DMS114 treated with DMSO at 0.1 percent for 48 hours (cell line): ENCODE measurements at regions not wholly inside any gene's neighbourhood (a gene's known extent, or its start where the extent isn't known, plus 50 kb on each side); places are given as distances from the start of the nearest gene placed in this dataset.

ENCODE experiments used
- DNase-seq: peaks from one replicate; lab custom pipeline; 2025; ENCODE audit not compliant: unreplicated experiment; lab: John Stamatoyannopoulos, UW

- DNase-seq, result no peak
These were observed 88.7 kb upstream of the PLXNC1 start for GRCh38 chr12:94059394-94060368.

DNA sequence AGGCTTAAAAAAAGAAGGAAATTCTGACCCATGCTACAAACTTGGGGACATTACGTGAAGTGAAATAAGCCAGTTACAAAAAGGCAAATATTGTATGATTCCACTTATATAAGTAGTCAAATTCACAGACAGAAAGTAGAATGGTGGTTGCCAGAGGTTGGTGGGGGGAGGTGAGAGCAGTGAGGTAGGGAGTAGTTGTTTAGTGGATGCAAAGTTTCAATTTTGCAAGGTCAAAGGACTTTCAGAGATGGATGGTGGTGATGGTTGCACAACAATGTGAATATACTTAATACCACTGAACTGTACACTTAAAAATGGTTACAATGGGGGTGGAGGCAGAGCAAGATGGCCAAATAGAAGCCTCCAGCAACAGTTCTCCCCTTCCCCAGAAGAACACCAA, 86.2 kb upstream of the PLXNC1 start:
- no peak for DNase-seq

DNA sequence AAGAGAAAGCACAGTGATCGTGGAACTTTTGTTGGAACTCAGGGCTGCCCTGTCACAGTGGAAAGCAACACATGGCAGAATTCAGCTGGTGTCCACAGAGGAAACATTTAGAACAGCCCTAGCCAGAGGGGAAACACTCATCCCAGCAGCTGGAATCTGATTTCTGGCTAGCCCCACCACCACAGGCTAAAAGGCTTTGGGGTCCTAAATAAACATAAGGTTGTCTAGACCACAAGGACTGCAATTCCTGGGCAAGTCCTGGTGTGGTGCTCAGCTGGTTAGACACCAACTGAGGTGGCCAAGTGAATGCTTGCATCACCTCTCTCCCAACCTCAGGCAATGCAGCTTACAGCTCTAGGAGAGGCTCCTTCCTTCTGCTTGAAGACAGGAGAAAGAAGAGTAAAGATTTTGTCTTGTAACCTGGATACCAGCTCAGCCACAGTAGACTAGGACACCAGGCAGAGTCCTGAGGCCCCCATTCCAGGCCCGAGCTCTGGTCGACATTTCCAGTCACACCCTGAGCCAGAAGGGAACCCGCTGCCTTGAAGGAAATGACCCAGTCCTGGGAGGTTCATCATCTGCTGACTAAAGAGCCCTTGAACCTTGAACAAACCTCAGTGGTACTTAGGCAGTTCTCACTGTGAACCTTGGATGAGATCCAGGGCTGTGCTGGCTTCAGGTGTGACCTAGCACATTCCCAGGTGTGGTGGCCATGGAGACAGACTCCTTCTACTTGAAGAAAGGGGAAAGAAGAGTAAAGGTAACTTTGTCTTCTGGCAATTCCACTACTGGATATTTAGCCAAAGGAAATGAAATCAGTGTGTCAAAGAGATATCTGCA, 85.4 kb upstream of the PLXNC1 start:
- no peak for DNase-seq

GRCh38 chr12:94070520-94070919, 77.9 kb upstream of the PLXNC1 start:
- DNase-seq, result no peak

- DNase-seq, result no peak
These were observed 77.1 kb upstream of the PLXNC1 start for GRCh38 chr12:94071258-94071657.

- DNase-seq, result no peak
These were observed 74.8 kb upstream of the PLXNC1 start for GRCh38 chr12:94073441-94074051.

DNA sequence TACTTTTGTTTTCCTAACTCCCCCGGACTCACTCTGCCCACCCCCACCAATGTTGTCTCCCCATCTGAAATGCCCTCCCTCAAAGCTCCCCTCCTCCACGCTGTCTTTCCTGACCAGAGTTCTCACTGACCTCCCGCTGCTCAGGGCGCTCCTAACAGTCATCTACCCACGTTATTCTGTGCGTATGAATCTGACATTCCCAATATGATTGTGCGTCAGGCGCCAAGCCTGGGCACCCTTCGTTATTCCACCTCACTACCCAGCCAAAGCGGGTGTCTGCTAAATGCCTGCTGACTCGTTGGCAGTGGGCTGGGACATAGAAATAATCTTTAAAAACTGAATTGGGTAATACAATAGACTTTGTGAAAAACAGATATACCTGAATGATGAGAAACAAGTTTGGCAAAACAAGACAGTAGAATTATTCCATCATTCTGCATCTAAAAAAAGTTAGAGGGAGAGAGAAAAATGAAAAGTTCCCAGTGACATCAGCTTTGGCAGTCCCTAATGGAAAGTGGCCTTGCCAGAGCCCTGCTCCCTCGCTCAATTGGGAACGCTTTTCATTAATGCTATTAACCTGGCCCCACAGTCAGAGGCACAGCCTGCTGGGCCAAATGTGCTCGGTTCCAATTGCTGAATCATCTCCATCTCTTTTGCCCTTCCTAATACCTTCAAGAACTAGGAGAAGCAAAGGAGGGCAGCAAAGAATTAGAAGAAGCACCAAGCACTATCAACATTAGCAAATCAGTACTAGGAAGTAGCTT, 74.0 kb upstream of the PLXNC1 start:
- no peak for DNase-seq

GRCh38 chr12:94074980-94075629, 73.3 kb upstream of the PLXNC1 start:
- peak; percentile 12 for DNase-seq

GRCh38 chr12:94077209-94077608, 71.2 kb upstream of the PLXNC1 start:
- no peak for DNase-seq

GRCh38 chr12:94078138-94078723, 70.1 kb upstream of the PLXNC1 start:
- DNase-seq, result no peak

- no peak for DNase-seq
These were observed 69.5 kb upstream of the PLXNC1 start for GRCh38 chr12:94078736-94079509.

- DNase-seq, result no peak
These were observed 68.6 kb upstream of the PLXNC1 start for GRCh38 chr12:94079566-94080340.

- DNase-seq, result no peak
These were observed 67.9 kb upstream of the PLXNC1 start for GRCh38 chr12:94080341-94081009.

GRCh38 chr12:94082690-94083089, 65.7 kb upstream of the PLXNC1 start:
- DNase-seq, result no peak

DNA sequence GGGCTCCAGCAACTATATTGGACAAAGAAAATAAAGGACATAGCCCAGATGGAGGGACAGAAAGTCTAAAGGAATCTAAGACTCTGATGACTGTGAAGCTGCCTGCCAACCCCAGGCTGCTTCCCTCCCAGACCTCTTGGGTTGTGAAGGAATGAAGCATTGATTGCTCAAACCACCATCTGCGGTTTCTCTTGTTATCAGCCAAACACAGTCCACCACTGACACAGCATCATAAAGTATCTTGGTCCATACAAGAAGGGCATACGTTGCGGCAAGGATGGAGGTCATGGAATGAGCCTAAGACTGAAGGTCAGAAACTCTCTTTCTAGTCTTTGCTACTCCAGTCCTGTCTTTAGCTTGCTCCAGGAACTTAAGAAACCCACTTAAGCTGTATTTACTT, 58.5 kb upstream of the PLXNC1 start:
- DNase-seq, result no peak

- DNase-seq, result no peak
These were observed 56.8 kb upstream of the PLXNC1 start for GRCh38 chr12:94091624-94092023.

GRCh38 chr12:94092516-94093241, 55.7 kb upstream of the PLXNC1 start:
- no peak for DNase-seq
